GM18498 (cell line): ENCODE measurements at regions not wholly inside any gene's neighbourhood (a gene's known extent, or its start where the extent isn't known, plus 50 kb on each side); places are given as distances from the start of the nearest gene placed in this dataset.
"Not testable (repeated sequence)": the region's sequence is repeated elsewhere in the genome, so short reads cannot be mapped to it uniquely, and the experiment has no call there.

Experiments used
- ATAC-seq: cut with Tn5 transposase; IDR thresholded peaks from one replicate; pipeline ENCODE4 v1.9.1; 2021; ENCODE audit warnings: mild to moderate bottlenecking, moderate library complexity; ENCODE audit not compliant: unreplicated experiment

- ATAC-seq = no peak
Observed at GRCh38 chr11:110514967-110515366, 85.2 kb downstream of the FDX1 start.

- ATAC-seq = not testable (repeated sequence)
Observed at GRCh38 chr11:110517381-110517780, 87.6 kb downstream of the FDX1 start.

- no peak for ATAC-seq
Observed at GRCh38 chr11:110518809-110519514, 89.2 kb downstream of the FDX1 start.

GRCh38 chr11:110519796-110520195 is 90.0 kb downstream of the FDX1 start:
- ATAC-seq = no peak

GRCh38 chr11:110522471-110522870 is 92.7 kb downstream of the FDX1 start:
- ATAC-seq = no peak

GRCh38 chr11:110524238-110524637 is 94.5 kb downstream of the FDX1 start:
- ATAC-seq = no peak

- ATAC-seq = peak; percentile 76
Observed at GRCh38 chr11:110525883-110526282, 96.1 kb downstream of the FDX1 start.

GRCh38 chr11:110526323-110526722 is 96.6 kb downstream of the FDX1 start:
- ATAC-seq = peak; percentile 76
